ENCODE measurements at regions not wholly inside any gene's neighbourhood (a gene's known extent, or its start where the extent isn't known, plus 50 kb on each side); places are given as distances from the start of the nearest gene placed in this dataset.

DNA sequence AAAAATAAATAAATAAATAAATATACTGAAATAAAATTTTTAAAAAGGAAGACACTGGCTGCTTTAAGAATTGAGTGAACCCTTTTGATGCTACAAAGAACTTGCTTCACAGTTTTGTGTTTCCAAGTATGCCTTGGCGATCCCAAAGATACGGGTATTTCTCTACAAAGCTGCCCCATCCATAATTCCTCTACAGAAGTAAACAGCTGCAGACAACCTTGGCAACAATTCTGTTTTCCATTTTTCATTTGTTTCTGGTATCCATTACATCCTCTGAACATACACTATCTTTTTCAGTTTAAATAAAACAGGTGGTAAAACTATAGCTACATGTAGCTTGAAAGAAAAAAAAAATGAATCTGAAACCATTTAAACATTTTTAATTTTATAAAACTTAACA lies 552.8 kb upstream of the KLHL29 start:
- CTCF ChIA-PET, result no interaction called here
- POLR2A ChIA-PET, result no interaction called here
- TF ChIP-seq, protein P1, sequence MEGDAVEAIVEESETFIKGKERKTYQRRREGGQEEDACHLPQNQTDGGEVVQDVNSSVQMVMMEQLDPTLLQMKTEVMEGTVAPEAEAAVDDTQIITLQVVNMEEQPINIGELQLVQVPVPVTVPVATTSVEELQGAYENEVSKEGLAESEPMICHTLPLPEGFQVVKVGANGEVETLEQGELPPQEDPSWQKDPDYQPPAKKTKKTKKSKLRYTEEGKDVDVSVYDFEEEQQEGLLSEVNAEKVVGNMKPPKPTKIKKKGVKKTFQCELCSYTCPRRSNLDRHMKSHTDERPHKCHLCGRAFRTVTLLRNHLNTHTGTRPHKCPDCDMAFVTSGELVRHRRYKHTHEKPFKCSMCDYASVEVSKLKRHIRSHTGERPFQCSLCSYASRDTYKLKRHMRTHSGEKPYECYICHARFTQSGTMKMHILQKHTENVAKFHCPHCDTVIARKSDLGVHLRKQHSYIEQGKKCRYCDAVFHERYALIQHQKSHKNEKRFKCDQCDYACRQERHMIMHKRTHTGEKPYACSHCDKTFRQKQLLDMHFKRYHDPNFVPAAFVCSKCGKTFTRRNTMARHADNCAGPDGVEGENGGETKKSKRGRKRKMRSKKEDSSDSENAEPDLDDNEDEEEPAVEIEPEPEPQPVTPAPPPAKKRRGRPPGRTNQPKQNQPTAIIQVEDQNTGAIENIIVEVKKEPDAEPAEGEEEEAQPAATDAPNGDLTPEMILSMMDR (IDR thresholded peaks at IDR 0.05; ENCODE audit: insufficient read depth, low read depth, low read length), result no peak
- DNase-seq (ENCODE audit: low read depth), result no peak
- Histone ChIP-seq H3K36me3 (ENCODE audit: control insufficient read depth, insufficient read depth, low read length) (no peaks in the 10 kb centered on the region), H3K4me3 (ENCODE audit: low read depth, low read length) (no peak overlapping the region), H3K27me3 (ENCODE audit: control insufficient read depth, insufficient read depth, low read length) (no peaks in the 10 kb centered on the region)

DNA sequence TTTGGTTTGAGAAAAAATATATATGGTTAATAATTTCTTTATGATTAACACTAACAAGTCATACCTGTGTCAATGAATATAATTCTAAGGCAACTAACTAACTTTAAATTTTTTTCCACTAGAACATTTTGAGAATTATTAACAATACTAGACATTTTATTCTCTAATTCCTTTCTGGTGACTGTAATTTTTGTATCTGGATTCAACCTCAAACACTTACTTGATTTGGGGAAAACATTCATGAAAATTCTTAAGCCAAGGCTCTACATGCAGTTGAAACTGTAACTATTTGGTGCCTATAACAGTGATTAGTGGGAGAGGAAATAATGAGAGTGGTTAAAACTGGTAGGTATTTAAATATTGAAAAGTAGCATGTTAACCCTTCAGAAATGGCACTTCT lies 546.5 kb upstream of the KLHL29 start:
- no peaks in the 10 kb centered on the region for H3K27me3 ChIP-seq (ENCODE audit: control insufficient read depth, insufficient read depth, low read length)
- TF ChIP-seq, protein P1 (IDR thresholded peaks at IDR 0.05; ENCODE audit: insufficient read depth, low read depth, low read length), result no peak
- no peak overlapping the region for H3K4me3 ChIP-seq (ENCODE audit: low read depth, low read length)
- no peak for DNase-seq (ENCODE audit: low read depth)
- H3K36me3 ChIP-seq (ENCODE audit: control insufficient read depth, insufficient read depth, low read length), result no peaks in the 10 kb centered on the region
- POLR2A ChIA-PET, result no interaction called here
- CTCF ChIA-PET, result no interaction called here

DNA sequence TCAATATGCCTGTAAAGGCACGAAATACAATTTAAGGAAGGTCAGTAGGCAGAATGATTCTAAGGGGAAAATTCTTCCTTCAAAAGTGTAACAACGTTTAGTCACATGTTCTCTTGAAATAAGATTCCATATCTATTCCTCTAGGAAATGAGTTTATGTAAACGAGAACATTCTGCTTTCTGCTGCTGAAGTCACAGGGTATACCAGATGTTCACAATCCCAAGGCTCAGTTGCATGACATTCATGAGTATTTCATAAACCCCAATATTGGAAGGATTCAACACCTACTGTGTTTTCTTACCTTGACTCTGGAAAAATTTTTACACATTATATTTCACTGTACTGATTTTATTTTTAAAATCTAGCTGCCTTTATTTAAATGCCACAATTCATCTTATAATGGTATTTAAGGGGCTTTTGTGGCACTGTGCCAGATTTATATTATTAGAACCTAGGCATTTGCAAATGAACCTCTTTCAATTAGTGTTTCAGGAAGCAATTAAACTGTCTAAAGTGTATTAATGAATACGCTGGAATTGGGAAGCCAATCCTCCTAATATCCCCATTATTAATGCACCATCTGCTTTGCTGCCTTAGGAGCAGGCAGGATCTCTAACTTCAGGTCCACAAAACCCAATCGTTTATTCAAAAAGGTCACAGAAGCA lies 542.6 kb upstream of the KLHL29 start:
- no peak for DNase-seq (ENCODE audit: low read depth)
- POLR2A ChIA-PET, result no interaction called here
- H3K36me3 ChIP-seq (ENCODE audit: control insufficient read depth, insufficient read depth, low read length), result no peaks in the 10 kb centered on the region
- no peak overlapping the region for H3K4me3 ChIP-seq (ENCODE audit: low read depth, low read length)
- TF ChIP-seq, protein P1 (IDR thresholded peaks at IDR 0.05; ENCODE audit: insufficient read depth, low read depth, low read length), result no peak
- H3K27me3 ChIP-seq (ENCODE audit: control insufficient read depth, insufficient read depth, low read length), result no peaks in the 10 kb centered on the region
- CTCF ChIA-PET, result no interaction called here

DNA sequence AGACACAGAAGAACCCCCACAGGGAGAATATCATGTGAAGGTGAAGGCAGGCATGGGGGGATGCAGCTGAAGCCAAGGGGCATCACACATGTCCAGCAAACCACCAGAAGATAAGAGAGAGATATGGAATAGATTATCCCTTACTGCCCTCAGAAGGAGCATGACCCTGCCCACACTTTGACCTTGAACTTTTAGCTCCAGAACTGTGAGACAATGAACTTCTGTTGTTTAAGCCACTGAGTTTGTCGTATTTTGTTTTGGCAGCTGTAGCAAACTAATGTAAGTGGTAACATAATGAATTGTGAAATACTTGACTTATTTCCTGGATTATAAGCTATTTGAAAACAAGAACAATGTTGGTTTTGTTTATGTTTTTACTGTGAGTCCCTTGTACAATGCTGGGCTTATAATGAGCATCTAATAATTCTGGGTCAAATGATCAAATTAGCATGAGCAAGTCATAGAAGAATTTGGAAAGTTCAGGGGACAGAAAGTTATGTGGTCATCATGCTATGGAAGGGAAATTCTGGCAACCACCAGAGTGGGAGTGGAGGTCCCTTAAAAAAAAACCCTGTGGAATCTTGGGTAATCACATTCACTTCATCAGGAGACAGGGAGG lies 541.0 kb upstream of the KLHL29 start:
- TF ChIP-seq, protein P1 (IDR thresholded peaks at IDR 0.05; ENCODE audit: insufficient read depth, low read depth, low read length), result no peak
- DNase-seq (ENCODE audit: low read depth), result no peak
- ChIA-PET CTCF (no interaction called here), POLR2A (no interaction called here)
- no peaks in the 10 kb centered on the region for H3K36me3 ChIP-seq (ENCODE audit: control insufficient read depth, insufficient read depth, low read length)
- H3K4me3 ChIP-seq (ENCODE audit: low read depth, low read length), result no peak overlapping the region
- H3K27me3 ChIP-seq (ENCODE audit: control insufficient read depth, insufficient read depth, low read length), result no peaks in the 10 kb centered on the region

DNA sequence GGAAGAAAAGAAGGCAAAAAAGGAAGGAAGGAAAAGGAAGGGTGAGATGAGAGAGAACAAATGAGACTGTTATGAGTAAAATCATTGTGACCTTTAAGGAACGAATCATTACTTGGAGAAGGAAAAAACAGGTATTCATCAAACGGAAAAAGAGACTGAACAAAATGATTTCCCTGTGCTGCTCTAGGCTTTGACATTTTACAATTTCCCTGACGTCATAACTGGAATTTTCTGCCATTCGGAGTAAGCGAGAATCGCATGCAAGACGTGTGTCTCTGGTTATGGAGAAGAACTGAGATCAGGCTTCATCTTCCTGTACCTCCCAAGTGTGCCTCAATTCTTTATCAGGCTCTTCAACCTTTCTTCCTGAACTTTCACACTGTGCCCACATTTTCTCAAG lies 534.7 kb upstream of the KLHL29 start:
- CTCF ChIA-PET, result no interaction called here

More for the DNA sequence above, 534.7 kb upstream of the KLHL29 start:
- no peak overlapping the region for H3K4me3 ChIP-seq (ENCODE audit: low read depth, low read length)
- H3K36me3 ChIP-seq (ENCODE audit: control insufficient read depth, insufficient read depth, low read length), result no peaks in the 10 kb centered on the region
- POLR2A ChIA-PET, result no interaction called here
- DNase-seq (ENCODE audit: low read depth), result no peak
- H3K27me3 ChIP-seq (ENCODE audit: control insufficient read depth, insufficient read depth, low read length), result no peaks in the 10 kb centered on the region
- TF ChIP-seq, protein P1 (IDR thresholded peaks at IDR 0.05; ENCODE audit: insufficient read depth, low read depth, low read length), result no peak

Data from BJ (cell line).